OCI-LY7 (cell line): ENCODE measurements at regions not wholly inside any gene's neighbourhood (a gene's known extent, or its start where the extent isn't known, plus 50 kb on each side); places are given as distances from the start of the nearest gene placed in this dataset.
A peak's percentile ranks its signal among the peaks of the same experiment; 100 is the strongest.

Experiments used
- BruUV-seq: library from RNA; stranded (reverse); fragments of 400-500 nt; replicated peaks from 2 replicates; lab custom pipeline; 2021; lab: Mats Ljungman, UMichigan
- CTCF ChIA-PET: fragments of 300-600 bp; sonication (Branson Sonifier 250); formaldehyde crosslinking; loops from one replicate; lab custom pipeline; 2022; ENCODE audit warnings: antibody characterized with exemption; ENCODE audit not compliant: unreplicated experiment; lab: Charles Lee
- POLR2A ChIA-PET: fragments of 300-600 bp; sonication (Branson Sonifier 250); formaldehyde crosslinking; loops from one replicate; lab custom pipeline; 2022; ENCODE audit warnings: antibody characterized with exemption; lab: Charles Lee
- DNase-seq: peaks from one replicate; pipeline ENCODE4 v3.0.0-alpha.2; 2015; ENCODE audit warnings: low spot score
- H2AFZ ChIP-seq: fragments of 200-600 bp; sonication (generic), shearing (Covaris generic); 2 replicates; pipeline ENCODE4 v1.6.1; 2014; ENCODE audit warnings: mild to moderate bottlenecking, antibody characterized with exemption, low read length, moderate library complexity
- H3K27ac ChIP-seq: fragments of 200-600 bp; sonication (generic); 2 replicates; pipeline ENCODE4 v1.5.1; 2014; ENCODE audit warnings: mixed run types, low read depth, mild to moderate bottlenecking, moderate library complexity, low read length, inconsistent platforms; ENCODE audit not compliant: poor library complexity, severe bottlenecking
- H3K36me3 ChIP-seq: fragments of 200-600 bp; sonication (generic); 2 replicates; pipeline ENCODE4 v1.6.1; 2014; ENCODE audit warnings: mild to moderate bottlenecking, antibody characterized with exemption, low read length, moderate library complexity, mixed read lengths; ENCODE audit not compliant: insufficient read depth
- H3K4me1 ChIP-seq: fragments of 200-600 bp; sonication (generic); 2 replicates; pipeline ENCODE4 v1.5.1; 2014; ENCODE audit warnings: mild to moderate bottlenecking, low read length; ENCODE audit not compliant: insufficient read depth, poor library complexity, severe bottlenecking
- H3K4me2 ChIP-seq: fragments of 200-600 bp; sonication (generic); 2 replicates; pipeline ENCODE4 v1.6.1; 2014; ENCODE audit warnings: mild to moderate bottlenecking, low read length
- H3K4me3 ChIP-seq: fragments of 200-600 bp; sonication (generic); 2 replicates; pipeline ENCODE4 v1.5.1; 2014; ENCODE audit warnings: mild to moderate bottlenecking, low read depth, low read length; ENCODE audit not compliant: poor library complexity, severe bottlenecking
- H3K79me2 ChIP-seq: fragments of 200-600 bp; sonication (generic); 2 replicates; pipeline ENCODE4 v1.6.1; 2016; ENCODE audit warnings: low read depth, mild to moderate bottlenecking, low read length, moderate library complexity, mixed read lengths; ENCODE audit not compliant: insufficient read depth
- H3K9me2 ChIP-seq: fragments of 200-600 bp; sonication (generic); 2 replicates; pipeline ENCODE4 v1.6.1; 2016; ENCODE audit warnings: mild to moderate bottlenecking, low read length, mixed read lengths; ENCODE audit not compliant: insufficient read depth
- H3K9me3 ChIP-seq: fragments of 200-600 bp; sonication (generic); 2 replicates; pipeline ENCODE4 v1.6.1; 2014; ENCODE audit warnings: mild to moderate bottlenecking, mixed run types, low read length, mixed read lengths
- H4K20me1 ChIP-seq: fragments of 200-600 bp; sonication (generic); 2 replicates; pipeline ENCODE4 v1.6.1; 2014; ENCODE audit warnings: mild to moderate bottlenecking, antibody characterized with exemption, low read length, moderate library complexity, mixed read lengths; ENCODE audit not compliant: insufficient read depth
- CTCF ChIP-seq: fragments of 200-600 bp; sonication (generic); conservative IDR thresholded peaks from 2 replicates; pipeline ENCODE4 v1.5.1; 2014; ENCODE audit warnings: mild to moderate bottlenecking, antibody characterized with exemption, low read length, moderate library complexity, mixed read lengths
- EZH2phosphoT487 ChIP-seq: fragments of 200-600 bp; sonication (generic); IDR thresholded peaks from 2 replicates; pipeline ENCODE4 v1.6.1; 2018; ENCODE audit warnings: low read depth, borderline replicate concordance, mild to moderate bottlenecking, mixed run types, antibody characterized with exemption, low read length, moderate library complexity, mixed read lengths
- intact Hi-C: fragments of 100-400 bp; cut with micrococcal nuclease; formaldehyde crosslinking; loops from one replicate; pipeline ENCODE4 v1.10.0; 2022; ENCODE audit not compliant: unreplicated experiment

GRCh38 chr1:93013145-93014065, 52.1 kb upstream of the DIPK1A start:
- no peak for DNase-seq
- Histone ChIP-seq H3K79me2 (no peaks in the 10 kb centered on the region), H3K4me1 (peaks cover 38% of the 10 kb centered on the region), H3K9me3 (no peaks in the 10 kb centered on the region), H3K4me2 (peak overlapping the region; percentile 44), H2AFZ (peak overlapping the region; percentile 69), H3K9me2 (no peaks in the 10 kb centered on the region), H3K36me3 (no peaks in the 10 kb centered on the region), H3K4me3 (no peak overlapping the region), H3K27ac (no peak overlapping the region), H4K20me1 (no peaks in the 10 kb centered on the region)
- intact Hi-C loops = no loop called here
- CTCF ChIA-PET = interaction anchor here (0.7 to 1.2 kb wide), 6 partner anchors 8 to 49 kb away, joined by 3 to 4 read pairs (median 3); no protein-coding TSS in a partner anchor
- TF ChIP-seq CTCF (no peak), EZH2phosphoT487 (no peak)
- BruUV-seq = no TSS peak
- POLR2A ChIA-PET = interaction anchor here (0.6 to 5.6 kb wide), 19 partner anchors 10 to 137 kb away, joined by 3 to 62 read pairs (median 4); partner anchors contain the start of gene DIPK1A

GRCh38 chr1:93014168-93014567, 52.9 kb upstream of the DIPK1A start:
- intact Hi-C loops = no loop called here
- no peak overlapping the region for H3K4me3 ChIP-seq
- no TSS peak for BruUV-seq
- H3K79me2 ChIP-seq = no peaks in the 10 kb centered on the region
- no peaks in the 10 kb centered on the region for H3K9me3 ChIP-seq
- TF ChIP-seq EZH2phosphoT487 = no peak
- no peak for TF ChIP-seq CTCF
- ChIA-PET POLR2A (interaction anchor here (0.5 to 5.6 kb wide), 12 partner anchors 9 to 78 kb away, joined by 3 to 62 read pairs (median 6); partner anchors contain the start of gene DIPK1A), CTCF (interaction anchor here (0.8 to 1.0 kb wide), 2 partner anchors 19 to 47 kb away, joined by 3 read pairs; no protein-coding TSS in a partner anchor)
- no peaks in the 10 kb centered on the region for H4K20me1 ChIP-seq
- H3K36me3 ChIP-seq = no peaks in the 10 kb centered on the region
- peaks cover 38% of the 10 kb centered on the region for H3K4me1 ChIP-seq
- no peaks in the 10 kb centered on the region for H3K9me2 ChIP-seq
- peak overlapping the region; percentile 44 for H3K4me2 ChIP-seq
- DNase-seq = no peak
- H2AFZ ChIP-seq = peak overlapping the region; percentile 69
- no peak overlapping the region for H3K27ac ChIP-seq
